ENCODE measurements at regions not wholly inside any gene's neighbourhood (a gene's known extent, or its start where the extent isn't known, plus 50 kb on each side); places are given as distances from the start of the nearest gene placed in this dataset.
A peak's percentile ranks its signal among the peaks of the same experiment; 100 is the strongest.
"Not testable (repeated sequence)": the region's sequence is repeated elsewhere in the genome, so short reads cannot be mapped to it uniquely, and the experiment has no call there.

- not testable (repeated sequence) for H3K4me1 ChIP-seq, H3K9me3 ChIP-seq, H3K4me3 ChIP-seq, H3K36me3 ChIP-seq, H3K27me3 ChIP-seq
- peak overlapping the region in 1 of 4 donors; percentile 41 for H3K27ac ChIP-seq
- ATAC-seq: peak; percentile 48
- WGBS, 2 donors (ENCODE audit: low coverage in 1 of 2): 18 to 29% methylated on average over 5 of the region's 11 CpGs
Measured at GRCh38 chr2:113551637-113552318, 53.3 kb downstream of the FOXD4L1 start.

GRCh38 chr2:113559820-113560219 lies 61.4 kb downstream of the FOXD4L1 start:
- WGBS, 2 donors (ENCODE audit: low coverage in 1 of 2): 90 to 100% methylated on average over 1 to 2 of the region's 2 CpGs
- H3K27ac ChIP-seq, H3K9me3 ChIP-seq, H3K4me1 ChIP-seq, H3K4me3 ChIP-seq, H3K27me3 ChIP-seq, ATAC-seq: not testable (repeated sequence)
- peaks cover 0 to 15% of the 10 kb centered on the region in 2 donors for H3K36me3 ChIP-seq

DNA sequence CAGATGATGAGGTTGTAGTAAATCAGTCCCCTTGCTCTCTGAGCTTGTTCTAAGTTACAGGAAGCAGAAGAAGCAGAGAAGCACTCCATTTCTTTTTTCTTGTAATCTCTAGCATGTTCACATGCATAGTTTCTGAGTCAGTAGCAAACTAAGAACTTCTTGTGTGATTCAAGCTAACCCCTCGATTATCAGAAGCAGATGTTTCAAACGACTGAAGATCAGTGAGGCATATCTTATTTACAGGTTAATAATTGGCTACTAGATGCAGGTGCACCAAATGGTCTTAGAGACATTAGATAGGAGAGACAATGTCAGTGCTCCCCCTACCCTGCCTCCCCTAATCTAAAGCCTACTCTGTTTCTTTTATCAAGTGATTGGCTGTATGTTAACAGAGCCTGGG lies 64.2 kb downstream of the FOXD4L1 start:
- not testable (repeated sequence) for H3K4me1 ChIP-seq
- WGBS, 2 donors (ENCODE audit: low coverage in 1 of 2): no CpG with 5 or more reads among the region's 2 CpGs

GRCh38 chr2:113566674-113567480 lies 60.2 kb upstream of the RABL2A start:
- not testable (repeated sequence) for H3K27me3 ChIP-seq, H3K4me3 ChIP-seq, H3K4me1 ChIP-seq, ATAC-seq, H3K27ac ChIP-seq, H3K9me3 ChIP-seq, H3K36me3 ChIP-seq
- 45 to 62% methylated on average over 1 to 2 of the region's 12 CpGs for WGBS, 2 donors (ENCODE audit: low coverage in 1 of 2)

More for the DNA sequence above, 64.2 kb downstream of the FOXD4L1 start:
- H3K27me3 ChIP-seq, H3K27ac ChIP-seq, ATAC-seq, H3K36me3 ChIP-seq, H3K9me3 ChIP-seq, H3K4me3 ChIP-seq: not testable (repeated sequence)

GRCh38 chr2:113567481-113567849 lies 59.6 kb upstream of the RABL2A start:
- H3K4me3 ChIP-seq, ATAC-seq, H3K9me3 ChIP-seq, H3K36me3 ChIP-seq, H3K27me3 ChIP-seq, H3K4me1 ChIP-seq, H3K27ac ChIP-seq: not testable (repeated sequence)
- WGBS, 2 donors (ENCODE audit: low coverage in 1 of 2): 60 to 86% methylated on average over 1 to 2 of the region's 3 CpGs

DNA sequence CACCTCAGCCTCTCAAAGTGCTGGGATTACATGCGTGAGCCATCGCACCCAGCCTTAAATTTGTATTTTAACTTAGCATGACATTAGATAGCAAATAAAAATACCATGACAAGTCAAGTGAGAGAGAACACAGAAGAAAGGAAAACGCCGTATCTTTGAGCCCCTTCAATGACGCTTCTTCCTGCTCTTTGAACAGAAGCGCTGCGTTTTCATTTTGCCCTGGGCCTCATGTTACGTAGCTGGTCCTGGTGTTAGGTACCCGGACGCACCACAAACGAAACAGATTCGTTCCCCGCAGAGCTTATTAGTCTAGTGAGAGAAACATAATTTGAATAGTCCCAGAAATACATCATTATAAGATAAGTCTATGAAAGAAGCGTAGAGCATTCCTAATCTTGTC lies 58.8 kb upstream of the RABL2A start:
- H3K4me1 ChIP-seq: not testable (repeated sequence)

GRCh38 chr2:113570082-113570481 lies 57.0 kb upstream of the RABL2A start:
- not testable (repeated sequence) for H3K9me3 ChIP-seq, H3K27me3 ChIP-seq, H3K36me3 ChIP-seq, H3K4me1 ChIP-seq, H3K4me3 ChIP-seq, ATAC-seq, H3K27ac ChIP-seq
- WGBS, 2 donors (ENCODE audit: low coverage in 1 of 2): 73 to 91% methylated on average over 1 to 2 of the region's 2 CpGs

More for the DNA sequence above, 58.8 kb upstream of the RABL2A start:
- not testable (repeated sequence) for H3K27me3 ChIP-seq, ATAC-seq, H3K36me3 ChIP-seq, H3K4me3 ChIP-seq, H3K9me3 ChIP-seq, H3K27ac ChIP-seq
- WGBS, 2 donors (ENCODE audit: low coverage in 1 of 2): 91 to 93% methylated on average over 9 to 12 of the region's 14 CpGs

DNA sequence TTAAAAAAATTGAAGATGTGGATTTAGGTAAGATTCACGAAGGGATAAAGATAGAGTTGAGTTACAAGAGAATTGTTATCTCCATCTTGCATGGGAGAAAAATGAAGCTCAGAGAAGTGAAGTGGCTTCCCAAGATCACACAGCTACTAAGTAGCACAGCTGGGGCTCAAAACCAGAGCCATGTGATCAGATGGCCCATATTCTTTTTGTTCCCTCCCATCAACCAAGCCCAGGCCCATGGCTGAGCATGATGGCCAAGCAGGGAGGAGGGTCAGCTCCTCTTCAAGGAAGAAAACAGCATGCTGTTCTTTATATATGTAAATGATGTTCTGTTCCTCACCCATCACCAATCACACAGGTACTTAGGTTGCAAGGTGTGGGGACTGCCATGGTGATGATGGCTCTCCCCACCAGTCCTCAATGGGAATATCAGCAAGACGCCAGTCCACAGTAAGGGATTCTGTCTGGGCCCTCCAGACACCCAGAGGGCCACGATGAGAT lies 56.5 kb upstream of the RABL2A start:
- not testable (repeated sequence) for H3K36me3 ChIP-seq, H3K4me1 ChIP-seq, ATAC-seq, H3K4me3 ChIP-seq, H3K27ac ChIP-seq, H3K27me3 ChIP-seq, H3K9me3 ChIP-seq
- 80 to 92% methylated on average over 1 of the region's 3 CpGs for WGBS, 2 donors (ENCODE audit: low coverage in 1 of 2)

- not testable (repeated sequence) for H3K36me3 ChIP-seq, H3K27ac ChIP-seq, H3K4me3 ChIP-seq, H3K27me3 ChIP-seq, H3K9me3 ChIP-seq, H3K4me1 ChIP-seq
- ATAC-seq: peak; percentile 57
- 50% methylated on average over 1 of the region's 6 CpGs; no CpG with 5 or more reads in 1 of the 2 donors for WGBS, 2 donors (ENCODE audit: low coverage in 1 of 2)
Measured at GRCh38 chr2:113571482-113572068, 55.5 kb upstream of the RABL2A start.

GRCh38 chr2:113575721-113576120 lies 51.3 kb upstream of the RABL2A start:
- H3K9me3 ChIP-seq, H3K4me3 ChIP-seq, H3K4me1 ChIP-seq, ATAC-seq, H3K36me3 ChIP-seq, H3K27ac ChIP-seq, H3K27me3 ChIP-seq: not testable (repeated sequence)
- WGBS, 2 donors (ENCODE audit: low coverage in 1 of 2): 50 to 86% methylated on average over 1 of the region's 4 CpGs

- not testable (repeated sequence) for ATAC-seq, H3K4me3 ChIP-seq, H3K4me1 ChIP-seq, H3K36me3 ChIP-seq, H3K27me3 ChIP-seq, H3K27ac ChIP-seq, H3K9me3 ChIP-seq
- 76 to 87% methylated on average over 6 to 8 of the region's 8 CpGs for WGBS, 2 donors (ENCODE audit: low coverage in 1 of 2)
Measured at GRCh38 chr2:113576353-113576752, 50.7 kb upstream of the RABL2A start.
